ENCODE measurements at regions not wholly inside any gene's neighbourhood (a gene's known extent, or its start where the extent isn't known, plus 50 kb on each side); places are given as distances from the start of the nearest gene placed in this dataset.
"Not testable (repeated sequence)": the region's sequence is repeated elsewhere in the genome, so short reads cannot be mapped to it uniquely, and the experiment has no call there.

DNA sequence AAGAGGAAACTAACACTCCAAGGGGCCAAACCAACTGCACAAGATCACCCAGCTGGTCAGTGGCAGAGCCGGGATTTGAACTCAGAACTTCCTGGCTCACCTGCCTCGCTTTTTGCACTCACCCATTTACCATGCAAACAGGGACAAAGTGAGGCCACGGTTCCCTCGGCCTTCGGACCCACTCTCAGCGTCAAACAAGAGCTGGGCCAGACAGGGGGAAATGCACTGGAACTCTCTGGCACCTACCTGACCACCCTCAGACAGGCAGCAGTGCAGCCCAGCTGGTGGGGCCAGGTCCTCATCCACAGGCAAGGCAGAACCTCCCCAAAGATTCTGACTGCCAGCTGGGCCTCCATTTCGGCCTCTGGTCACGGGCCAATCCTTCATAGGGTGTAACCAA, 93.7 kb upstream of the SRSF6 start:
- no peak for DNase-seq (ENCODE audit: low read depth)

DNA sequence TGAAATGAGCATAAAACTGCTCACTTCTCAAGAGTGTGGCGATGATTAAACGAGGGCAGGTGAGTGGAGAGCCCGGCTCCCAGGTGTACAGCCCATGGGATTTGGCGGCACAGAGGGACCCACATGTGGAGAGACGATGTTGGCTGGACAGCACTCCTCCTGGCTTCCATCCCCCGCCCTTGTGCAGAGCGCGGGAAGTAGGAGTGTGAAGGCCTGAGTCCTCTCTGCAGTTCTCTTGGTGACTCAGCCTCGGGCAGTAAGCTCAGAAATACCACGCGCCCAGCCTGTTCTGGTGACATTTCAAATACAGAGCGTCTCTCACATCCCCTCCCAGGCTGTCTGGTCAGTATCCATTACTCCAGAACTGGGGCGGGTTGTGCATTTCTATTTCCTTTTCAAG, 94.2 kb upstream of the SRSF6 start:
- peak; percentile 35 for DNase-seq (ENCODE audit: low read depth)

DNA sequence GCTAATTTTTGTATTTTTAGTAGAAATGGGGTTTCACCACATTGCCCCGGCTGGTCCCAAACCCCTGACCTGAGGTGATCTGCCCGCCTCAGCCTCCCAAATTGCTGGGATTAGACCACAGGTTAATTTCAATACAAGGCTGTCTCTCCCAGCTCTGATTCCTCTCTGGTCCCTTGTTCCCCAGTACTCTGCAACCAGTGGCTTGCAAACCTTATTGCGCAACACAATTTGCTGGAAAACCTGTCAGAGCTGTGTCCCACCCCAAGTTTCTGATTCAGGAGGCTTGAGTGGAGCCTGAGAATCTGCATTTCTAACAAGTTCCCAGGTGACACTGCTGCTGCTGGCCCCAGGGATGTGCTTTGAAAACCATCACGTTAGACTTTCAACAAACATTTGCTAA, 96.2 kb upstream of the SRSF6 start:
- no peak for DNase-seq (ENCODE audit: low read depth)

DNA sequence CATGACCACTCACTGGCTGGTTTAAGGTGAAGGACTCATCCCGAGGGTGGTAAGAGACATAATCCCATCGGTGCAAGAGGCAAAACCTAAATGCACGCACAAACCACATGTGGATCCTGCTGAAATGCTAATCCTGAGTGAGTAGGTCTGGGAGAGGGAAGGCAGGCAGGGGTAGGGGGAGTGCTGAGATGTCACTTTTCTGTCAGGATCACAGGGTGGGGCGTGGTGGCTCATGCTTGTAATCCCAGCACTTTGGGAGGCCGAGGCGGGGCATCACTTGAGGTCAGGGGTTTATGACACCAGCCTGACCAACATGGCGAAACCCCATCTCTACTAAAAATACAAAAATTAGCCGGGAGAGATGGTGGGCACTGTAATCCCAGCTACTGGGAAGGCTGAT, 97.7 kb upstream of the SRSF6 start:
- DNase-seq (ENCODE audit: low read depth), result no peak

DNA sequence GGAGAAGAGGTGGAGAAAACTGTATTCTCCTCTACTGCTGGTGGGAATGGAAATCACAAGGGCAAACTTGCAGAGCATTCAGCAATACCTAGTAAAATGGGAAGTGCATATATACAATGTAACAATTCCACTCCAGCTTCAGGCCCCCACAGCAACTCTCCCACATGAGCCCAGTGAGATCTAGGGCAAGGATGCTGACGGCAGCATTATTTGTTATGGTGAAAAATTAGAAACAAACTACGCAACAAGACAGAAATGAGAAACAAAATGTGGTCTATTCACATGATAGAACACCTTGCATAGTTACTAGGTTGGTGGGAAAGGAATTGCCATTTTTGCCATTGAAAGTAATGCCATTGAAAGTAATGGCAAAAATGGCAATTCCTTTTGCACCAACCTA, 98.9 kb upstream of the SRSF6 start:
- DNase-seq (ENCODE audit: low read depth), result no peak

DNA sequence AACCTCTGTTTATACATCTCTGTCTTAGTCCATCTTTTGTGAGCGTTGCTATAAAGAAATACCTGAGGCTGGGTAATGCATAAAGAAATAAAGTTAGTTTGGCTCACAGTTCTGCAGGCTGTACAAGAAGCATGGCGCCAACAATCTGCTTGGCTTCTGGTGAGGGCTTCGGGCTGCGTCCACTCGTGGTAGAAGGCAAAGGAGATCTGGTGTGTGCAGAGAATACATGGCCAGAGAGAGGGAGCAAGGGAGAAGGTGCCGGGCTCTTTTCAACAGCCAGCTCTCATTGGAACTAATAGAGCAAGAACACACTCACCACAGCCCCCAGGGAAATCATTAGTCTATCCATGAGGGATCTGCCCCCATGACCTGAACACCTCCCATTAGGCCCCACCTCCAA, 100.3 kb upstream of the SRSF6 start:
- DNase-seq (ENCODE audit: low read depth), result no peak

DNA sequence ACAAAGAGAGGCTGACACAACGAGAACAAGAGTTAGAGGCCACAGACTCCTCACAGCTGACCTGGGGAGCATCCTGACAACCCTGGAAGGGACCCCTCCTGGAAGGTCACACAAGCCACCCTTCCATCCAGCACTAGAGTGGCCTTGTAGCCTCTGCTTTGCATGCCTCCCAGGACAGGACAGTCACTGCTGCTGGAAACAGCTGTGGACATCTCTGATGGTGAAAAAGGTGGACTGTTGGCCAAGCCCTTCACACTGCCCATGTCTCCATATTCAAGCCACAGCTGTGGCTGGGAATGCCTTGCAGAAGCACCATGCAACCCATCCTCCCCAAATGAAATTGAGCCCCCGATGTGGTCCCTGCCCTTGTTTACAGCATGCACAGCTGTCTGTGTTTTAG, 102.1 kb upstream of the SRSF6 start:
- no peak for DNase-seq (ENCODE audit: low read depth)

DNA sequence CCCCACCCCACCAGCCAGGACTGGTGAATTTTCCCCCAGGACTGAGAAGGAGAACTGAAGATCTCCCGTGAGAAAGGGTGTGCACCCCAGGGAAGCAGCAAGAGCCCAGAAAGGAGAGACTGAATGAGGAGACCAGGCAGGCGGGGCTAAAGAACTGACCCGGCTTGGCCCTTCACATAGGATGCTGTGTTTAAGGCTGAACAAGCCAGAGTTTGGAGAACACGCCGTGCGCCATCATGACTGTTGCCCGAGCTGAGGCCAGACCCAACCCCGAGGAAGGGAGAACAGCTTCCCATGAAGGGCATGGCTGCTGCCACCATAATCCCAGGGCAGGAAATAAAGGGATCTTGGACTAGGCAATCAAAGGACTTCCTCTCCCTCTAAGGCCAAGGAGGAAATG, 104.7 kb upstream of the SRSF6 start:
- DNase-seq (ENCODE audit: low read depth), result no peak

DNA sequence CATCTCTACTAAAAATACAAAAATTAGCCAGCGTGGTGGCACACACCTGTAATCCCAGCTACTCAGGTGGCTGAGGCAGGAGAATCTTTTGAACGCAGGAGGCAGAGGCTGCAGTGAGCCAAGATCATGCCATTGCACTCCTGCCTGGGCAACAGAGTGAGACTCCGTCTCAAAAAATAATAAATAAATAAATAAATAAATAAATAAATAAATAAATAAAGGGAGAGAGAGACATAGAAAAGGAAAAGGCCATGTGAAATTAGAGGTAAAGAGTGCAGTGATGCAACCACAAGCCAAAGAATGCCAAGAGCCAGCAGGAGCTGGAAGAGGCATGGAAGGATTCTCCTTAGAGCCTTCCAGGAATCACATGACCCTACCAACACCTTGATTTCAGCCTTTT, 107.0 kb upstream of the SRSF6 start:
- DNase-seq (ENCODE audit: low read depth), result not testable (repeated sequence)

DNA sequence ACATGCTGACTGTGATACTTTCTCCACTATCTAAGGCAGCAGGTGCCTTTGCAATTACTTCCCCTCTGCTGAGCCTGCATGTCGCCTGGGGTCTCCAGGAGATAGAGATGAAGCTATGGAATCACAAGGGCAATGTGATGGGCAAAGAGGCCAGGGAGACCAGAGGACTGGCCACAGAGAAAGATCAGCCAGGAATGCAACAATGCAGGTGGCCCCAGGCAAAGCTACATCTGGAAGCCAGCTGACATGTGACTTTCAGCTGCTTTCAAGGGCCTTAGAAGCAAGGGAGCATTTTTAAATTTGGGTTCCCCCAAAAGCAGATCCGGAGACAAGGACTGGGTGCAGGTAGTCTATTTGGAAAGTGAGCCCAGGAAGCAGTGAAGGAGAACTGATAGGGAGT, 107.9 kb upstream of the SRSF6 start:
- DNase-seq (ENCODE audit: low read depth), result no peak

DNA sequence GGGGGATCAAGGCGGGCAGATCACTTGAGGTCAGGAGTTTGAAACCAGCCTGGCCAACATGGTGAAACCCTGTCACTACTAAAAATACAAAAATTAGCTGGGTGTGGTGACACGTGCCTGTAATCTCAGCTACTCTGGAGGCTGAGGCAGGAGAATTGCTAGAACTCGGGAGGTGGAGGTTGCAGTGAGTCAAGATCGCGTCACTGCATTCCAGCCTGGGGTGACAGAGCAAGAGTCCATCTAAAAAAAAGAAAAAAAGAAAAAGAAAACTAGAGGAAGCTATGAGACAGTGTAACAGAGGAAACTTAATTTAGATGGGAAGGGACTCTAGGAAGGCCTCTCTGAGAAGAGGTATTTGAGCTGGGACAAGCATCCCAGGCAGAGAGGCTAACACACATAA, 109.9 kb upstream of the SRSF6 start:
- not testable (repeated sequence) for DNase-seq (ENCODE audit: low read depth)

DNA sequence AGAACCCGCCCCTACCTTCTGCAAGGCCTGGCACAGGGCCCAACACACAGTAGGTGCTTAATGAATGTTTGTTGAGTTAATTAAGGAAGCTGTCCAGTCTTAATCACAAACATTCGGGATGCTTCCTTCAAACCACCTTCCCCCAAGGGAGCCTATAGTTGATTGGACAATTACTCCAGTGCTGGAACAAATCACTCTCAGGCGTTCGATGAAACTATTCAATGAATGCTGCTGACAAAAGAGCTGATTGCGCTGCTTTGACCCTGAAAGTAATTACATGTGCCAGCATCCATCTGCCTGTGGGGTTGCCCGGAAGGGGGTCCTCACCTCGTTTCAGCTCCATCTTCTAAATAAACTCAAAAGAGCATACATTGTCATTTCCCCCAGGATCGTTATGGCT, 112.0 kb upstream of the SRSF6 start:
- DNase-seq (ENCODE audit: low read depth), result no peak

DNA sequence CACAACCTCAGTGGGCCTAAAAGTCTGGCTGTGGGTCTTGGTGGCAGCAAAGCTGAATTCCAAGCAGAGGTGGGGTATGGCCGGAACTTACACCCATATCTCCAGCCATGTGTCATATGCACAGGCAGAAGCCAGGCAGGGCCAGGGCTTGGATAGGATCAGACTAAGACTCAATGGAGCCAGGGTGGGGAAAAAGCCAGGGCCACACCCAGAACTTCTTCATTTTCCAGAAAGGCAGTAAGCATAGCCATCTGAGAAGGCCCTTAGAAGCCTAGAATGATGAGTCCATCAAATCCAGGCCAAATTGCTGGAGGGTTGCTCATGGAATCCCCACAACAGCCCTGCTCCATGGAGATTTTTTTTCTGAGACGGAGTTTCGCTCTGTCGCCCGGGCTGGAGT, 116.2 kb upstream of the SRSF6 start:
- DNase-seq (ENCODE audit: low read depth), result no peak

DNA sequence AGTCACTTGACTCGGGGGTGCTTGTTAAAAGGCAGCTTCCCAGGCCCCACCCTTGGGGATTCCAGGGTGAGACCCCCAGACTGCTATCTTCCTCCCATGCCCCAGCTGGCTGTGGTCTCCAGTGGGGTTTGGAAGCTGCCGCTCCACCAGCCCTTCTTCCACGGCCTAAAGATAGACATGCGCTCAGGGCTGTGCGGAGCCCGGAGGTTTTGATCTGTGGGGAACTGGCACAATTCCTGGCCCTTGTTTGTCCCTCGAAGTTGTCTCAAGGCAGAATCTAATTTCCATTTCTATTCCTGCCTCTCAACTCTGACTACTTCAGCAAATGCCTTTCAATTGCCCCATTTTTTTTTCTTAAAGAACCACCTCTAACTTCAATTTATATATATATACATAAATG, 120.7 kb upstream of the SRSF6 start:
- DNase-seq (ENCODE audit: low read depth), result no peak

DNA sequence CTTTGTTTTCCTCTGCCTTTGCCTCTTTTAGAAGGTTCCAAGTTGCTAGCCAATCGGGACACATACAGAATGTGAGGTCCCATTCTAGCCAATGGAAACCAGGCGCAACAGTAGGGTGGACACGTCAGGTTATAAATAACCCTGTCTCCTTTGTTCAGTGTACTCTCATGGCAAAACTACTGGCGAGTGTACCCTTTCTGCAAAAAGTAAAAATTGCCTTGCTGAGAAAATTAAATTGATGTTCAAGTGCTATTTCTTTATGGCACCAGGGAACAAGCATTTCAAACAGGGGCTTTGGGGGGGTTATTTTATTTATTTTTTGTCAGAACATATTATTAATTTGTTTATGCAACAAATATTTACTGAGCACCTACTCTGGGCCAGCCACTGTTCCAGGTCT, 123.6 kb upstream of the SRSF6 start:
- DNase-seq (ENCODE audit: low read depth), result no peak

DNA sequence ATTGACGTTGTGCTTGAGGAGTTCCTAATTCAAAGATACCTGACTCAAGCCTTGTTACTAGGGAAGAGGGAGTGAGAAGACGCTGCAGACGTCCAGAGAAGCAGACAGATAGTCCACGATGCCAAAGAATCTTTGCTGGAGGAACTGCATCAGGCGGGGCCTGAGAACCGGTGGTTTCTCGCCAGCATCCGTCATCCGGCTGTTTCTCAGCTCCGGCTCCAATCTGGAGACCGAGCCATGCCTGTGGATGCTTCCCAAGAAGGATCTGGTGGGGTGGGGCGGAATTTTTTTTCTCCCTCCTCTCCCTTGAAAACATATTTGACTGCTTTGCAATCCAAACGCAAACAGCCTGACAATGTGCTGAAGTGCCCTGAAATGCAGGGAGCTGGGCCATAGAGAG, 125.8 kb upstream of the SRSF6 start:
- DNase-seq (ENCODE audit: low read depth), result no peak

DNA sequence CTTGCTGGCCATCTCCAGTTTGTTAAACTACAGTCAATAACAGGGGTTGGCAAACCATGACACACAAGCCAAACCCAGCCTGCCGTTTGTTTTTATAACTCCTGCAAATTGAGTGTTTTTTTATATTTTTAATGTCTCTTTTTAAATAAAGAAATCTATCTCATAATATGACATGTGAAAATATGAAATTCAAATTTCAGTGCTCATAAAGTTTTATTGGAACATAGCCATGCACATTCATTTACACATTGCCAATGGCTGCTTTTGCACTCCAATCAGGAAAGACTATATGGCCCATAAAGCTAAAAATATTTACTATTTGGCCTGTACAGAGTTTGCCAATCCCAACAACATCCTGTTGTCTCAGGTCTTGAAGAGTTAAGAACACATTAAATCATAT, 129.0 kb upstream of the SRSF6 start:
- DNase-seq (ENCODE audit: low read depth), result no peak

DNA sequence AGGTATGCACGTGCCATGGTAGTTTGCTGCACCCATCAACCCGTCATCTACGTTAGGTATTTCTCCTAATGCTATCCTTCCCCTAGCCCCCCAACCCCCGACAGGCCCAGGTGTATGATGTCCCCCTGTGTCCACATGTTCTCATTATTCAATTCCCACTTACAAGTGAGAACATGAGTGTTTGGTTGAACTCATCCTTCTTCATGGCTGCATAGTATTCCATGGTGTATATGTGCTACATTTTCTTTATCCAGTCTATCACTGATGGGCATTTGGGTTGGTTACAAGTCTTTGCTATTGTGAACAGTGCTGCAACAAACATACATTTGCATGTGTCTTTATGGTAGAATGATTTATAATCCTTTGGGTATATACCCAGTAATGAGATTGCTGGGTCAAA, 130.5 kb upstream of the SRSF6 start:
- not testable (repeated sequence) for DNase-seq (ENCODE audit: low read depth)

DNA sequence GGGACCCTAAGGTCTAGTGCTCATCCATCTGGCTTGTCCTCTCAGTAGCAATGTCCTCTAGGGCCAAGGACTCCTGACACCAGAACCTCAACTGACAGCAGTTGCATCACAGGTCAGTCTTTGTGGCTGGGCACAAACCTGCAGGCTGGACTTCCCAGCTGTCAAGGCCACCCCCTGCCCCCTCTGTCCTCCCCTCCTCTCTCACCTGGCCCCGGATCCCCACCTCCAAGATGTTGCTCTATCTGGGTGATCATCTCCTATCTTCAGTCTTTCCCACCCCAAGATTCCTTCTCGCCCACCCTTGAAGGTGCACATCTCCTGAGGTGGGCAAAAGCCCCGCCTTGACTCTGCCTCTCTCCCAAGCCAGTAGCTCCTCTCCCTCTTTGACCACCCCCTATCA, 131.8 kb upstream of the SRSF6 start:
- DNase-seq (ENCODE audit: low read depth), result no peak

DNA sequence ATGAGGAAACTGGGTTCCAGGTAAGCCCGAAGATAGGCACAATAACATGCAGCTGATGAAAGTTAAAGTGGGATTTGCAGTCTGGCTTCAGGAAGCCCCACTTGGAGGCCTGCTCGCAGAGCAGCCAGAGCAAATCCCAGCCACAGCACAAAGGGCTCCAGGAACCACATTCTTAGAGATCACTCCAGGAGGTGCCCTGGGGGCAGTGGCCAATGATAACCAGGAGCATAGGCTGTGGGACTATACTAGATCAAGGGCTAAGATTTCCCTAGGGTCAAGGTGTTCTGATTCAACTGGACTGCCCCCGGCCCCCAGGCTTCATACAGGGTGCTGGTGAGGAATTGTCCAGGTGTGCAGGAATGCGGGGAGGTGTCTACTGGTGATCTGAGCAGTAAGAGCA, 133.9 kb upstream of the PTPRT start:
- DNase-seq (ENCODE audit: low read depth), result no peak

DNA sequence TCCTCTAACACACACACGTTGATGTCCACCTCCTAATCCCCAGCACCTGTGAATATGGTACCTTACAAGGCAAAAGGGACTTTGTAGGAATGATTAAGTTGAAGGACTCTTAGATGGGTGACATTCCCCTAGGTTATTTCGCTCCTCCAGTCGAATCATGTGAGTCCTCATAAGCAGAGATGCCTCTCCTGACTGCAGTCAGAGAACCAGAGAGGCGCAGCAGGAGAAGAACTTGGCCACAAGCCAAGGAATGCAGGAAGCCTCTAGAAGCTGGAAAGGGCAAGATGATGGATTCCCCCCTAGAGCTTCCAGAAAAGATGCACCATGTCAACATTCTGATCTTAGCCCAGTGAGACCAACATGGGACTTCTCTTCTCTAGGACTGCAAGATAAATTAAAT, 133.1 kb upstream of the PTPRT start:
- peak; percentile 6 for DNase-seq (ENCODE audit: low read depth)

DNA sequence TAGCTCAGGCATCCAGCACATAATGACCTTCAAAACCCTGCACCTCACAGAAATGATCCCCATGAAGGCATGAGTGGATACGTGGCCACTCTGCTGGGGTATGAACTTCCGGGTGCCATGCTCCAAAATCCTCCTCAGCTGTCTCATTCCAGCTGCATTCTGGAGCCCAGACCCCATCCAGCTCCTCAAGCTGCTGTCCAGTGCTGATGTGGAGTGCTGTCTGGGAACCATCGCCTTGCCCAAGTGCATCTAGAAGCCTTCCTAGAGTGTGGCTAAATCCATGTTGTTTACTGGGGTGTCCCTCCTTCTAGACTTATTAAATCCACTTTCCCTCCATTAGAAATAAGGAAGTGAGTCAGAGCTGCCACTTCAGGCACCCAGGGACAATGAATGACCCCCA, 130.8 kb upstream of the PTPRT start:
- no peak for DNase-seq (ENCODE audit: low read depth)

DNA sequence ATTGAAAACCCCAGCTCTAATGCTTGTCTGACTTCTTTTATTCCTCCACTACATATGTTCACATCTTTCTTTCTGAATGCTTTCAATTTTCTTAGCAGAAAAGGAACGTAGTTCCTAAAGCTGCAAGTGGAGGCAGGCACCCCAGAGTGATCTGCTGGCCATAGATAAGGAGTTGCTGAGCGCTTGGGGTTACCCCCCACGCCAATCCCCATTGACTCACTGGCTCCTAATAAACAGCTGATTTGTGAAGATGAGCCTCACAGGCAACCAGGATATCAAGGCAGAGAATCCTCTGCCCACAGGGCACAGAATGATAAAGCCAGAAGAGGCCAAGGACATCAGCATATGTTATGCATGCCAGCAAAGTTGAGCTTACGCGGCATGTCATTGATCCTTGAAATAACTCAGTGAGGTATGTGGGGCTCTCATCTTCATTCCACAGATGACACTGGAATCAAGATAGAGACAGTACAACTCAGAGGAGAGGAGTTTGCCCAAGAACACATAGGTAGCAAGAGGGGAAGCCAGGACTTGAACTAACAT, 129.1 kb upstream of the PTPRT start:
- DNase-seq (ENCODE audit: low read depth), result no peak

DNA sequence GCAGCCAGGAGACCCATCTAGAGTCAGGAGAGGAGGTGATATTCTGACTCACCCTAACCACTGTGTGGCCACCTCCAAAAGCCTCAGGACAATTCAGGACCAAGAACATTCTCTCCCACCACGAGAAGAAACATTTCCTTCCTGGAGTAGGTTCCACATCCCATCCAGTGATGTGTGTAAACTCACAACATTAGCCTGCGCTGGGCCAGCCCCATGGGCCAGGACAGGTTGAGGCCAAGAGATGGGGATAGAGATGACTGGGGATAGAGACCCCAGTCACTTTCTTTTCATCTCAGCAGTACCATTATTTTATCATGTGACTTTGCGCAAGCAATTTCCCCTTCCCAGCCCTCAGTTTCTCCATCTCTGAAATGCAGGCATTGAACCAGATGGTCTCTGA, 126.6 kb upstream of the PTPRT start:
- DNase-seq (ENCODE audit: low read depth), result no peak

DNA sequence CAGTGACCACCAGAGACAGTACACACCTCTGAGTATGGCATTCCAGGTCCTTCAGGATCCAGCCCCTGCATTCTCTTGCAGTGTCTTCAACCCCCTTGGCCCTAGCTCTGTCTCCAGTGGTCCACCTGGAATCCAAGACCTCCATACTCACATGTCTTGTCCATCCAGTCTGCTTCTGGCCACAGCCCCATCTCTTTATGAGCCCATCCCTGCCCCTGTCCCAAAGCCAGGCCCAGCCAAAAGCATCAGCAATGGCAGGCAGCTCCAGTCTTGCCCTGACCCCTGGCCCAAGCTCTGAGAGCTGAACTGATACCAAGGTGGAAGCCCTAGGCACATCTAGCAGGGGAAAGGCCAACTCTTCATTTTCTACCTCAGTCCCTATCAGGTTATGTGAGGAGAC, 119.6 kb upstream of the PTPRT start:
- DNase-seq (ENCODE audit: low read depth), result no peak
